ENCODE measurements at regions not wholly inside any gene's neighbourhood (a gene's known extent, or its start where the extent isn't known, plus 50 kb on each side); places are given as distances from the start of the nearest gene placed in this dataset.

DNA sequence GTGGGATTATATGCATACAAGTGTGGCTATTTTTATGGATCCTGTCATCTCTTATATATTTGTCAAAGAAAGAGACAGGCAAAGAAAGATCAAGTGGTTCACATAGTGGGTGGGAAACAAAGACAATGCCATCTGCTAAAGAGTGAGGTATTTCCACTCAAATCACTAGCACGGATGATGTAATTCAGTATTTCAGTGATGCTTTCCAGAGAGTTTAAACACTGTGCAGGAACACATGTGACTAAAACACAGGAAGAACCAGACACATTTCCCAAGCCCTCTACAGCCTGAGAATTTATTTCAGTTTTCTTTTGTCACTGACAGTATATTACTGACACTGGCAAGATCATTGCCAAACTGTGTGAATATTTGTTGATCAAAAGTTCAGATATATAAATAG, 885.7 kb upstream of the CELF2 start:
- TF ChIP-seq, protein P1, sequence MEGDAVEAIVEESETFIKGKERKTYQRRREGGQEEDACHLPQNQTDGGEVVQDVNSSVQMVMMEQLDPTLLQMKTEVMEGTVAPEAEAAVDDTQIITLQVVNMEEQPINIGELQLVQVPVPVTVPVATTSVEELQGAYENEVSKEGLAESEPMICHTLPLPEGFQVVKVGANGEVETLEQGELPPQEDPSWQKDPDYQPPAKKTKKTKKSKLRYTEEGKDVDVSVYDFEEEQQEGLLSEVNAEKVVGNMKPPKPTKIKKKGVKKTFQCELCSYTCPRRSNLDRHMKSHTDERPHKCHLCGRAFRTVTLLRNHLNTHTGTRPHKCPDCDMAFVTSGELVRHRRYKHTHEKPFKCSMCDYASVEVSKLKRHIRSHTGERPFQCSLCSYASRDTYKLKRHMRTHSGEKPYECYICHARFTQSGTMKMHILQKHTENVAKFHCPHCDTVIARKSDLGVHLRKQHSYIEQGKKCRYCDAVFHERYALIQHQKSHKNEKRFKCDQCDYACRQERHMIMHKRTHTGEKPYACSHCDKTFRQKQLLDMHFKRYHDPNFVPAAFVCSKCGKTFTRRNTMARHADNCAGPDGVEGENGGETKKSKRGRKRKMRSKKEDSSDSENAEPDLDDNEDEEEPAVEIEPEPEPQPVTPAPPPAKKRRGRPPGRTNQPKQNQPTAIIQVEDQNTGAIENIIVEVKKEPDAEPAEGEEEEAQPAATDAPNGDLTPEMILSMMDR (conservative IDR thresholded peaks at IDR 0.05; ENCODE audit: low read length), result no peak
- no peak overlapping the region for H3K4me3 ChIP-seq (ENCODE audit: low read length)
- DNase-seq (ENCODE audit: low read depth), result no peak

DNA sequence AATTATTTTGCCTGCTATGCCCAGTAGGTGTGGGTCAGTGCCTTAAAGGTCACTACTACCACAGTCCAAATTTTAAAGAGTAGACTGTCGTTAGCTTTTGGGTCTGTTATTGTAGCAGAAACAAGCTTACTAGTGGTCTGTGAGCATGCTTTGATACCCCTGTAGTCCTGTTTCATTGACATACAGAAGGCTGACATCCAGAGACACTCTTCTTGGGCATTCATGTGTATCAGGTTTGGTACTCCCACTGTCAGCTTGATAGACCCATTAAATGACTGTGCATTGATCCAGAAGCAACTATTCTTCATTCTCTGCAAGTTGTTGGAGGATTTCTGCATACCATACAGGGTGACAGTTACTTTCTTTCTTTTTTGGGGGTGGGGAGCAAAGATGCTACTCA, 884.4 kb upstream of the CELF2 start:
- DNase-seq (ENCODE audit: low read depth), result no peak
- TF ChIP-seq, protein P1 (conservative IDR thresholded peaks at IDR 0.05; ENCODE audit: low read length), result no peak
- no peak overlapping the region for H3K4me3 ChIP-seq (ENCODE audit: low read length)

DNA sequence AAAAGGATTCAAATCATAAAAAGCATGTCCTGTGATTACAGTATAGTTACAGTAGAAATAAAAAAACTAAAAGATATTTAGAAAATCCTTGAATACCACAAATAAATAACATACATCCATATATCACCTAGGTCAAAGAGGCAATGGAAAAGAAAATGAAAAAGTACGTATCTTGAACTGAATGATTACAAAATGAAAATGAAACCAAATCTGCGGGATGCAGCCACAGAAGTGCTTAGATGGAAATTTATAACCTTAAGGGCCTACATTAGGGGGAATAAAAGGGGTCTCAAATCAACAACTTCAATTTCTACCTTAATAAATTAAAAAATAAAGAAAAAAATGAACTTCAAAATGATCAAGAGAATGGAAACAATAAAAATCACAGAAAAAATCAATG, 879.0 kb upstream of the CELF2 start:
- no peak overlapping the region for H3K4me3 ChIP-seq (ENCODE audit: low read length)
- TF ChIP-seq, protein P1 (conservative IDR thresholded peaks at IDR 0.05; ENCODE audit: low read length), result no peak
- DNase-seq (ENCODE audit: low read depth), result no peak

DNA sequence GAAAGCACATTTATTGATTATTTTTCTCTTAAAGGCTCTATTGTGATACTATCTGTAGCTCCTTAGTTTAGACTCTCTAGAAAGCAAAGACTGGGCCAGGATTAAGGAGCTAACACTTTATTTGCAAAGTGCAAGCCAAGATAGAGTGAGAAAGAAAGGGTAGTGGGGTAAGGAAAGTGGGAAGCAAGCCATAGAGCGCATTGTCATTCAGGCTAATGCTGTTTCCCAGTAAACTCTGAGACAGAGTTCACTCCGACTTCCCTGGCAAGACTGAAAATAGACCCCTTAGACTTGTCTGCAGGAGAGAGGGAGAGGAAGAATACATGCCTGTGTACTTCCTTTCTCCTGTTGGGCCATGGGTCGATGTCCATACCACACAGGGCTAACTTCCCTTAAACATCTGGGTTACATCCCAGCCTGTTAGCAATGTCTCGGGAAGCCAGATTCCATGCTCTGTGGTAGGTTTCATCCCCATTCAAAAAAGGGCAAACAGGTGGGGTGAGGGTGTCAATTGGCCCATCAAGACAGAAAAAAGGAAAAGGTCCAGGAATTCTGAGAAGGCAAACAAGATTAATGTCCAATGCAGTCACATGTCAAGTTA, 875.8 kb upstream of the CELF2 start:
- DNase-seq (ENCODE audit: low read depth), result no peak
- no peak overlapping the region for H3K4me3 ChIP-seq (ENCODE audit: low read length)
- TF ChIP-seq, protein P1 (conservative IDR thresholded peaks at IDR 0.05; ENCODE audit: low read length), result no peak

DNA sequence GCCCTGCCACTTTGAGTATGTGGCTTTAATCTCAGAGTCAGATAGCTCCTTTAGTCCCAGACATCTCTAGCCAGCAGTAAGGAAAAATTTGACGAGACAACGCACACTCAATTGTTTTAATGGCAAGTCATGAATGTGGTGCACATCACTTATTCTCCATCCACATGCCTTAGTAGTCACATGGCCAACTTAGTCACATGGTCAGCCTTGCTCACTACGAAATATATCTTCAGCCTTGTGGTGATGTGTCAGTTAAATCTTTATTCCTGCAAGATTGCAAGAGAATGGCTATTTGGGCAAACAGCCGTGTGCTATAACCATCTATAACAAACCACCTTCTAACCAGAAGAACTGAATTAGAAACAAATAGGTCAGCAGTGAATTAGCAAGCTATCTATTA, 871.1 kb upstream of the CELF2 start:
- TF ChIP-seq, protein P1 (conservative IDR thresholded peaks at IDR 0.05; ENCODE audit: low read length), result no peak
- H3K4me3 ChIP-seq (ENCODE audit: low read length), result no peak overlapping the region
- no peak for DNase-seq (ENCODE audit: low read depth)

DNA sequence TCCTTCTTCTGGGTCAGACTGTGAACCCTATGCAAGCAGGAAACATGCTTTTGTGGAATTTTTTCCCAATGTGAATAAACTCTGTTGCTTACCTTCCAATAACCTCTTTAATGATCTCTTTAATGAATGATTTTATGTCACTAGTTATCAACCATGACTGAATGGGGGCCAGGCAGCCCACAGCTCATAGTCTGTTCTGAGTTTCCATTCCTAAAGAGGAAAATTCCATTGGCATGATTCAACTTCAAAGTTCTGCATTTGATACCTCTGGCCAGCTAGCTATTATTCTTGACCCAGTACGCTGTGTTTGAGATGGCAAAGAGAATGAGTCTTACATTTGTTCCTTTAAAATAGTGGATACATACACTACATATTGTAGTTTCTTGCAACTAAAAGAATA, 867.8 kb upstream of the CELF2 start:
- TF ChIP-seq, protein P1 (conservative IDR thresholded peaks at IDR 0.05; ENCODE audit: low read length), result no peak
- no peak for DNase-seq (ENCODE audit: low read depth)
- H3K4me3 ChIP-seq (ENCODE audit: low read length), result no peak overlapping the region

DNA sequence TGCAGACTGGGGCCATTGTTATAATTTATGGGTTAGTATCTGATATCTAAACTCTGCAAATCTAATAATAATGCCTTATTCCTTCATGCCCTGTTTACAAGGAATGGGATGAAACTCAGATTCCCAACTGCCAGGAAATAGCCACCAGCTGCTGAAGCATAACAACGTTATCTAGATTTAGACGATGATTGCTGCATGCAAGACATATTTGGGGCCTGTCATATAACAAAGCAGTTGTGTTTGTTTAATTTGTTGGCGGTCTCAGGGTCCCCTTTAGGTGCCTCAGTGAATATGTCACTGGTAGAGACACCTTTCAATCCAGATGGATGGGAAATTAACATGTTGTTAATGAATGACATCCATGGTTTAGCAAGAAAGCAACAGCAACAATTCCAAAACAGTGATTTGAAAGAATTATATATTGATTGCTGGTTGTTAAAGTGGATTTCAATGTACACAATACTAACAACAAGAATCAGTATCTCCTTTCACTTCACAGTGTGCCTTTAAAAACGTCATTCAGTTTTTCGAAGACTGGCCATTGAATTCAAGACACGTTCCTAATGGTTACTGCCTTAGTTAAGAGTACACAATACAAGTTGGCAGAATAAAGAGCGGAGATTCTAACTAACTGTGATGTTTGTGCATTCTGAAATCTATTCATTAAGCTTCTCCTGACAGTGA, 860.6 kb upstream of the CELF2 start:
- H3K4me3 ChIP-seq (ENCODE audit: low read length), result no peak overlapping the region
- DNase-seq (ENCODE audit: low read depth), result no peak
- TF ChIP-seq, protein P1 (conservative IDR thresholded peaks at IDR 0.05; ENCODE audit: low read length), result no peak

Data from AG10803 (cell line).